ENCODE measurements at regions not wholly inside any gene's neighbourhood (a gene's known extent, or its start where the extent isn't known, plus 50 kb on each side); places are given as distances from the start of the nearest gene placed in this dataset.
"Not testable (repeated sequence)": the region's sequence is repeated elsewhere in the genome, so short reads cannot be mapped to it uniquely, and the experiment has no call there.

- no peak overlapping the region for H3K27ac ChIP-seq
- H3K4me1 ChIP-seq: no peaks in the 10 kb centered on the region
- no peak for DNase-seq (ENCODE audit: low spot score in 2 of 2)
- H3K4me3 ChIP-seq: no peak overlapping the region
- H3K9me3 ChIP-seq: no peaks in the 10 kb centered on the region
- TF ChIP-seq, protein P1, sequence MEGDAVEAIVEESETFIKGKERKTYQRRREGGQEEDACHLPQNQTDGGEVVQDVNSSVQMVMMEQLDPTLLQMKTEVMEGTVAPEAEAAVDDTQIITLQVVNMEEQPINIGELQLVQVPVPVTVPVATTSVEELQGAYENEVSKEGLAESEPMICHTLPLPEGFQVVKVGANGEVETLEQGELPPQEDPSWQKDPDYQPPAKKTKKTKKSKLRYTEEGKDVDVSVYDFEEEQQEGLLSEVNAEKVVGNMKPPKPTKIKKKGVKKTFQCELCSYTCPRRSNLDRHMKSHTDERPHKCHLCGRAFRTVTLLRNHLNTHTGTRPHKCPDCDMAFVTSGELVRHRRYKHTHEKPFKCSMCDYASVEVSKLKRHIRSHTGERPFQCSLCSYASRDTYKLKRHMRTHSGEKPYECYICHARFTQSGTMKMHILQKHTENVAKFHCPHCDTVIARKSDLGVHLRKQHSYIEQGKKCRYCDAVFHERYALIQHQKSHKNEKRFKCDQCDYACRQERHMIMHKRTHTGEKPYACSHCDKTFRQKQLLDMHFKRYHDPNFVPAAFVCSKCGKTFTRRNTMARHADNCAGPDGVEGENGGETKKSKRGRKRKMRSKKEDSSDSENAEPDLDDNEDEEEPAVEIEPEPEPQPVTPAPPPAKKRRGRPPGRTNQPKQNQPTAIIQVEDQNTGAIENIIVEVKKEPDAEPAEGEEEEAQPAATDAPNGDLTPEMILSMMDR (IDR thresholded peaks at IDR 0.05): no peak
- no peak for TF ChIP-seq POLR2AphosphoS5 (IDR thresholded peaks at IDR 0.05)
- no peak for TF ChIP-seq EP300 (IDR thresholded peaks at IDR 0.05)
- TF ChIP-seq POLR2A (IDR thresholded peaks at IDR 0.05): no peak
- H3K27me3 ChIP-seq: no peaks in the 10 kb centered on the region
- no peaks in the 10 kb centered on the region for H3K36me3 ChIP-seq
- 85% methylated on average over 1 of the region's 1 CpG for WGBS
These were observed 122.6 kb upstream of the UGP2 start for GRCh38 chr2:63719052-63719451.

DNA sequence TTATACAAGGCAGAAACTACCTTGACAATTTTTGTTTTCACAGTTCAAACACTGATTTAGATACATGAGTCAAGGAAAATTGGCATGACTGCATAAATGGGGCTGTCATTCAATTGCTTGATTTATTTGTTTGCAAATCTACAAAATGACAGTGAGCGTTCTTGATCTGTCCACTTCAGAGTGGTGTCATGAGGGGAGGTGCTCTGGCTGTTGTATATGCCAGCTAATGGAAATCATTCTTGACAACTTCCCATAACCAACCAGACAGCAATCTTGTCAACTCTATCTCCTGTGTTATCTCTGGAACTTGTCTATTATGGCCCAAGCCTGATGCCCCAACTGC lies 120.6 kb upstream of the UGP2 start:
- no peaks in the 10 kb centered on the region for H3K4me1 ChIP-seq
- H3K27ac ChIP-seq: no peak overlapping the region
- no peaks in the 10 kb centered on the region for H3K36me3 ChIP-seq
- H3K4me3 ChIP-seq: no peak overlapping the region
- TF ChIP-seq, protein P1 (IDR thresholded peaks at IDR 0.05): no peak
- TF ChIP-seq EP300 (IDR thresholded peaks at IDR 0.05) (no peak), POLR2A (IDR thresholded peaks at IDR 0.05) (no peak), POLR2AphosphoS5 (IDR thresholded peaks at IDR 0.05) (no peak)
- DNase-seq (ENCODE audit: low spot score in 2 of 2): no peak
- no peaks in the 10 kb centered on the region for H3K27me3 ChIP-seq
- no peaks in the 10 kb centered on the region for H3K9me3 ChIP-seq
- 57% methylated on average over 1 of the region's 1 CpG for WGBS

DNA sequence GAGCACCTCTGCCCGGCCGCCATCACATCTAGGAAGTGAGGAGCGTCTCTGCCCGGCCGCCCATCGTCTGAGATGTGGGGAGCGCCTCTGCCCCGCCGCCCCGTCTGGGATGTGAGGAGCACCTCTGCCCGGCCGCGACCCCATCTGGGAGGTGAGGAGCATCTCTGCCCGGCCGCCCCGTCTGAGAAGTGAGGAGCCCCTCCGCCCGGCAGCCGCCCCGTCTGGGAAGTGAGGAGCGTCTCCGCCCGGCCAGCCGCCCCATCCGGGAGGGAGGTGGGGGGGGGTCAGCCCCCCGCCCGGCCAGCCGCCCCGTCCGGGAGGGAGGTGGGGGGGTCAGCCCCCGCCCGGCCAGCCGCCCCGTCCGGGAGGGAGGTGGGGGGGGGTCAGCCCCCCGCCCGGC lies 119.4 kb upstream of the UGP2 start:
- no CpG with 5 or more reads among the region's 37 CpGs for WGBS
- H3K9me3 ChIP-seq; H3K27me3 ChIP-seq; H3K4me3 ChIP-seq; H3K27ac ChIP-seq; DNase-seq (ENCODE audit: low spot score in 2 of 2); H3K36me3 ChIP-seq; H3K4me1 ChIP-seq: not testable (repeated sequence)

DNA sequence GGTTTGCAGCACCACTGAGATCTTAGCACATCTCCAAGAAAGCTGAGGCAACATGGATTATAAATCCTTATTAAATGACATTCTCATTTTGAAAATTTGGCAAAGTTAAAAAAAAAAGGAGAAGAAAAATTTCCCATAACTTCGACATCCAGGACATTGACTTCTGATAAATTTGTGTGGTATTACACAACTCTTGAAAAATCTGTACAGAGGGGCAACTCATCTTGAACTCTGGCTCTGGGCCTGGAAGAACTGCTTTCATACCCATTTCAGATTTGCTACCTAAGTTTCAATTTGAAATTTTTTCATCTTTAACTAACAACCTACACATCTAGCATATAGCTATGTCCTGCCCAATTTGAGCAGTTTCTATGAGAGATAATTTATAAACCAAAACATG lies 118.0 kb upstream of the UGP2 start:
- no peak for DNase-seq (ENCODE audit: low spot score in 2 of 2)
- Histone ChIP-seq H3K36me3 (no peaks in the 10 kb centered on the region), H3K4me3 (no peak overlapping the region), H3K27ac (no peak overlapping the region), H3K4me1 (no peaks in the 10 kb centered on the region), H3K27me3 (no peaks in the 10 kb centered on the region), H3K9me3 (no peaks in the 10 kb centered on the region)
- 86% methylated on average over 1 of the region's 1 CpG for WGBS
- no peak for TF ChIP-seq POLR2A (IDR thresholded peaks at IDR 0.05)
- no peak for TF ChIP-seq EP300 (IDR thresholded peaks at IDR 0.05)
- TF ChIP-seq, protein P1 (IDR thresholded peaks at IDR 0.05): no peak
- no peak for TF ChIP-seq POLR2AphosphoS5 (IDR thresholded peaks at IDR 0.05)

GRCh38 chr2:63725212-63725611 lies 116.5 kb upstream of the UGP2 start:
- not testable (repeated sequence) for H3K27me3 ChIP-seq; H3K27ac ChIP-seq; H3K36me3 ChIP-seq; H3K9me3 ChIP-seq; DNase-seq (ENCODE audit: low spot score in 2 of 2); H3K4me1 ChIP-seq; H3K4me3 ChIP-seq
- 97% methylated on average over 1 of the region's 1 CpG for WGBS

GRCh38 chr2:63729362-63729761 lies 112.3 kb upstream of the UGP2 start:
- 95% methylated on average over 1 of the region's 1 CpG for WGBS
- Histone ChIP-seq H3K4me1 (no peaks in the 10 kb centered on the region), H3K4me3 (no peak overlapping the region), H3K27ac (no peak overlapping the region), H3K27me3 (no peaks in the 10 kb centered on the region), H3K36me3 (no peaks in the 10 kb centered on the region), H3K9me3 (no peaks in the 10 kb centered on the region)
- no peak for DNase-seq (ENCODE audit: low spot score in 2 of 2)
- TF ChIP-seq, protein P1 (IDR thresholded peaks at IDR 0.05): no peak
- TF ChIP-seq POLR2AphosphoS5 (IDR thresholded peaks at IDR 0.05): no peak
- no peak for TF ChIP-seq EP300 (IDR thresholded peaks at IDR 0.05)
- TF ChIP-seq POLR2A (IDR thresholded peaks at IDR 0.05): no peak

Data from suprapubic skin (tissue), 4 donors.